ENCODE measurements at regions not wholly inside any gene's neighbourhood (a gene's known extent, or its start where the extent isn't known, plus 50 kb on each side); places are given as distances from the start of the nearest gene placed in this dataset.

GRCh38 chr12:116638376-116638775 is 79.2 kb downstream of the MAP1LC3B2 start:
- no peaks in the 10 kb centered on the region for H3K27me3 ChIP-seq (ENCODE audit: control insufficient read depth, insufficient read depth, low read length, poor library complexity, severe bottlenecking)
- no peaks in the 10 kb centered on the region for H3K36me3 ChIP-seq (ENCODE audit: control insufficient read depth, insufficient read depth, low read length)
- no peak overlapping the region for H3K27ac ChIP-seq (ENCODE audit: insufficient read depth, low read depth, low read length, poor library complexity, severe bottlenecking)
- no peak overlapping the region for H3K4me3 ChIP-seq (ENCODE audit: insufficient read depth, low read depth, low read length)
- H3K9me3 ChIP-seq (ENCODE audit: control insufficient read depth, low read length) = no peaks in the 10 kb centered on the region
- WGBS, 2 experiments = 86 to 100% methylated on average over 1 of the region's 2 CpGs
- H3K4me1 ChIP-seq (ENCODE audit: control insufficient read depth, insufficient read depth, low read length) = no peaks in the 10 kb centered on the region

- Histone ChIP-seq H3K4me1 (ENCODE audit: control insufficient read depth, insufficient read depth, low read length) (no peaks in the 10 kb centered on the region), H3K27me3 (ENCODE audit: control insufficient read depth, insufficient read depth, low read length, poor library complexity, severe bottlenecking) (no peaks in the 10 kb centered on the region), H3K27ac (ENCODE audit: insufficient read depth, low read depth, low read length, poor library complexity, severe bottlenecking) (no peak overlapping the region), H3K4me3 (ENCODE audit: insufficient read depth, low read depth, low read length) (no peak overlapping the region), H3K36me3 (ENCODE audit: control insufficient read depth, insufficient read depth, low read length) (no peaks in the 10 kb centered on the region), H3K9me3 (ENCODE audit: control insufficient read depth, low read length) (no peaks in the 10 kb centered on the region)
- WGBS, 2 experiments = 93 to 94% methylated on average over 6 of the region's 6 CpGs
These were observed 78.5 kb downstream of the MAP1LC3B2 start for GRCh38 chr12:116637589-116638150.

- H3K36me3 ChIP-seq (ENCODE audit: control insufficient read depth, insufficient read depth, low read length) = no peaks in the 10 kb centered on the region
- no peaks in the 10 kb centered on the region for H3K9me3 ChIP-seq (ENCODE audit: control insufficient read depth, low read length)
- peaks cover 2% of the 10 kb centered on the region for H3K4me1 ChIP-seq (ENCODE audit: control insufficient read depth, insufficient read depth, low read length)
- H3K27me3 ChIP-seq (ENCODE audit: control insufficient read depth, insufficient read depth, low read length, poor library complexity, severe bottlenecking) = no peaks in the 10 kb centered on the region
- no peak overlapping the region for H3K4me3 ChIP-seq (ENCODE audit: insufficient read depth, low read depth, low read length)
- no peak overlapping the region for H3K27ac ChIP-seq (ENCODE audit: insufficient read depth, low read depth, low read length, poor library complexity, severe bottlenecking)
- WGBS, 2 experiments = 92 to 93% methylated on average over 11 of the region's 11 CpGs
These were observed 77.7 kb downstream of the MAP1LC3B2 start for GRCh38 chr12:116636608-116637519.

GRCh38 chr12:116635487-116635886 is 76.3 kb downstream of the MAP1LC3B2 start:
- Histone ChIP-seq H3K36me3 (ENCODE audit: control insufficient read depth, insufficient read depth, low read length) (no peaks in the 10 kb centered on the region), H3K27ac (ENCODE audit: insufficient read depth, low read depth, low read length, poor library complexity, severe bottlenecking) (no peak overlapping the region), H3K27me3 (ENCODE audit: control insufficient read depth, insufficient read depth, low read length, poor library complexity, severe bottlenecking) (no peaks in the 10 kb centered on the region), H3K9me3 (ENCODE audit: control insufficient read depth, low read length) (no peaks in the 10 kb centered on the region), H3K4me1 (ENCODE audit: control insufficient read depth, insufficient read depth, low read length) (peaks cover 5% of the 10 kb centered on the region), H3K4me3 (ENCODE audit: insufficient read depth, low read depth, low read length) (no peak overlapping the region)
- 91% methylated on average over 9 of the region's 9 CpGs for WGBS, 2 experiments

GRCh38 chr12:116633476-116633875 is 74.3 kb downstream of the MAP1LC3B2 start:
- Histone ChIP-seq H3K9me3 (ENCODE audit: control insufficient read depth, low read length) (no peaks in the 10 kb centered on the region), H3K4me3 (ENCODE audit: insufficient read depth, low read depth, low read length) (no peak overlapping the region), H3K4me1 (ENCODE audit: control insufficient read depth, insufficient read depth, low read length) (peaks cover 5% of the 10 kb centered on the region), H3K27ac (ENCODE audit: insufficient read depth, low read depth, low read length, poor library complexity, severe bottlenecking) (no peak overlapping the region), H3K36me3 (ENCODE audit: control insufficient read depth, insufficient read depth, low read length) (no peaks in the 10 kb centered on the region), H3K27me3 (ENCODE audit: control insufficient read depth, insufficient read depth, low read length, poor library complexity, severe bottlenecking) (no peaks in the 10 kb centered on the region)
- 93 to 96% methylated on average over 5 of the region's 5 CpGs for WGBS, 2 experiments

- Histone ChIP-seq H3K9me3 (ENCODE audit: control insufficient read depth, low read length) (no peaks in the 10 kb centered on the region), H3K4me1 (ENCODE audit: control insufficient read depth, insufficient read depth, low read length) (peaks cover 5% of the 10 kb centered on the region), H3K4me3 (ENCODE audit: insufficient read depth, low read depth, low read length) (no peak overlapping the region), H3K36me3 (ENCODE audit: control insufficient read depth, insufficient read depth, low read length) (no peaks in the 10 kb centered on the region), H3K27ac (ENCODE audit: insufficient read depth, low read depth, low read length, poor library complexity, severe bottlenecking) (no peak overlapping the region), H3K27me3 (ENCODE audit: control insufficient read depth, insufficient read depth, low read length, poor library complexity, severe bottlenecking) (no peaks in the 10 kb centered on the region)
- WGBS, 2 experiments = 85 to 87% methylated on average over 4 of the region's 4 CpGs
These were observed 72.4 kb downstream of the MAP1LC3B2 start for GRCh38 chr12:116631619-116632018.

- WGBS, 2 experiments = 90 to 92% methylated on average over 7 of the region's 7 CpGs
- Histone ChIP-seq H3K36me3 (ENCODE audit: control insufficient read depth, insufficient read depth, low read length) (no peaks in the 10 kb centered on the region), H3K27ac (ENCODE audit: insufficient read depth, low read depth, low read length, poor library complexity, severe bottlenecking) (no peak overlapping the region)
These were observed 71.6 kb downstream of the MAP1LC3B2 start for GRCh38 chr12:116630762-116631161.

GRCh38 chr12:116629480-116629879 is 70.3 kb downstream of the MAP1LC3B2 start:
- H3K9me3 ChIP-seq (ENCODE audit: control insufficient read depth, low read length) = no peaks in the 10 kb centered on the region
- H3K4me3 ChIP-seq (ENCODE audit: insufficient read depth, low read depth, low read length) = no peak overlapping the region
- H3K27ac ChIP-seq (ENCODE audit: insufficient read depth, low read depth, low read length, poor library complexity, severe bottlenecking) = no peak overlapping the region
- H3K36me3 ChIP-seq (ENCODE audit: control insufficient read depth, insufficient read depth, low read length) = no peaks in the 10 kb centered on the region
- H3K27me3 ChIP-seq (ENCODE audit: control insufficient read depth, insufficient read depth, low read length, poor library complexity, severe bottlenecking) = no peaks in the 10 kb centered on the region
- peaks cover 5% of the 10 kb centered on the region for H3K4me1 ChIP-seq (ENCODE audit: control insufficient read depth, insufficient read depth, low read length)
- 93% methylated on average over 10 of the region's 10 CpGs for WGBS, 2 experiments

More at GRCh38 chr12:116630762-116631161, 71.6 kb downstream of the MAP1LC3B2 start:
- no peak overlapping the region for H3K4me3 ChIP-seq (ENCODE audit: insufficient read depth, low read depth, low read length)
- no peaks in the 10 kb centered on the region for H3K27me3 ChIP-seq (ENCODE audit: control insufficient read depth, insufficient read depth, low read length, poor library complexity, severe bottlenecking)
- H3K4me1 ChIP-seq (ENCODE audit: control insufficient read depth, insufficient read depth, low read length) = peaks cover 5% of the 10 kb centered on the region
- H3K9me3 ChIP-seq (ENCODE audit: control insufficient read depth, low read length) = no peaks in the 10 kb centered on the region

- H3K27ac ChIP-seq (ENCODE audit: insufficient read depth, low read depth, low read length, poor library complexity, severe bottlenecking) = no peak overlapping the region
- 83 to 90% methylated on average over 1 of the region's 1 CpG for WGBS, 2 experiments
These were observed 69.8 kb downstream of the MAP1LC3B2 start for GRCh38 chr12:116628989-116629388.

GRCh38 chr12:116628450-116628793 is 69.2 kb downstream of the MAP1LC3B2 start:
- H3K27ac ChIP-seq (ENCODE audit: insufficient read depth, low read depth, low read length, poor library complexity, severe bottlenecking) = no peak overlapping the region
- H3K4me3 ChIP-seq (ENCODE audit: insufficient read depth, low read depth, low read length) = no peak overlapping the region
- H3K36me3 ChIP-seq (ENCODE audit: control insufficient read depth, insufficient read depth, low read length) = no peaks in the 10 kb centered on the region
- 91 to 93% methylated on average over 10 of the region's 10 CpGs for WGBS, 2 experiments
- peaks cover 5% of the 10 kb centered on the region for H3K4me1 ChIP-seq (ENCODE audit: control insufficient read depth, insufficient read depth, low read length)
- H3K27me3 ChIP-seq (ENCODE audit: control insufficient read depth, insufficient read depth, low read length, poor library complexity, severe bottlenecking) = no peaks in the 10 kb centered on the region
- H3K9me3 ChIP-seq (ENCODE audit: control insufficient read depth, low read length) = no peaks in the 10 kb centered on the region

More at GRCh38 chr12:116628989-116629388, 69.8 kb downstream of the MAP1LC3B2 start:
- peaks cover 5% of the 10 kb centered on the region for H3K4me1 ChIP-seq (ENCODE audit: control insufficient read depth, insufficient read depth, low read length)
- H3K27me3 ChIP-seq (ENCODE audit: control insufficient read depth, insufficient read depth, low read length, poor library complexity, severe bottlenecking) = no peaks in the 10 kb centered on the region
- H3K36me3 ChIP-seq (ENCODE audit: control insufficient read depth, insufficient read depth, low read length) = no peaks in the 10 kb centered on the region
- no peaks in the 10 kb centered on the region for H3K9me3 ChIP-seq (ENCODE audit: control insufficient read depth, low read length)
- no peak overlapping the region for H3K4me3 ChIP-seq (ENCODE audit: insufficient read depth, low read depth, low read length)

Measured in ectodermal cell (in vitro differentiated cells).